Ishikawa (cell line): ENCODE measurements at regions not wholly inside any gene's neighbourhood (a gene's known extent, or its start where the extent isn't known, plus 50 kb on each side); places are given as distances from the start of the nearest gene placed in this dataset.

Source experiments
- CEBPB ChIP-seq: IDR thresholded peaks from 2 replicates; pipeline ENCODE4 v1.6.1; 2012
- CREB1 ChIP-seq: IDR thresholded peaks from 2 replicates; pipeline ENCODE4 v1.6.1; 2012; ENCODE audit warnings: low read depth
- EGR1 ChIP-seq: IDR thresholded peaks from 2 replicates; pipeline ENCODE4 v1.6.1; 2012
- EP300 ChIP-seq: IDR thresholded peaks from 2 replicates; pipeline ENCODE4 v1.6.1; 2012; ENCODE audit warnings: borderline replicate concordance
- FOXM1 ChIP-seq: IDR thresholded peaks from 2 replicates; pipeline ENCODE4 v1.6.1; 2012; ENCODE audit warnings: low read depth, borderline replicate concordance
- MAX ChIP-seq: IDR thresholded peaks from 2 replicates; pipeline ENCODE4 v1.6.1; 2012
- NFIC ChIP-seq: IDR thresholded peaks from 2 replicates; pipeline ENCODE4 v1.6.1; 2012
- RAD21 ChIP-seq: IDR thresholded peaks from 2 replicates; pipeline ENCODE4 v1.6.1; 2012; ENCODE audit warnings: low read depth
- REST ChIP-seq: IDR thresholded peaks from 2 replicates; pipeline ENCODE4 v1.6.1; 2012; ENCODE audit warnings: low read depth, mild to moderate bottlenecking
- TAF1 ChIP-seq: IDR thresholded peaks from 2 replicates; pipeline ENCODE4 v1.6.1; 2012; ENCODE audit warnings: low read depth, mild to moderate bottlenecking
- TCF12 ChIP-seq: IDR thresholded peaks from 2 replicates; pipeline ENCODE4 v1.6.1; 2012; ENCODE audit warnings: low read depth
- TEAD4 ChIP-seq: IDR thresholded peaks from 2 replicates; pipeline ENCODE4 v1.6.1; 2012
- USF1 ChIP-seq: IDR thresholded peaks from 2 replicates; pipeline ENCODE4 v1.6.1; 2012
- YY1 ChIP-seq: IDR thresholded peaks from 2 replicates; pipeline ENCODE4 v1.6.1; 2012; ENCODE audit warnings: low read depth

- TF ChIP-seq CREB1 (no peak), REST (no peak), FOXM1 (no peak), EP300 (no peak), TAF1 (no peak), USF1 (no peak), TEAD4 (no peak), RAD21 (no peak), TCF12 (no peak), CEBPB (no peak), MAX (no peak), YY1 (no peak), EGR1 (no peak), NFIC (no peak)
Measured at GRCh38 chr14:104319491-104320241, 181.3 kb downstream of the KIF26A start.
